ENCODE measurements at regions not wholly inside any gene's neighbourhood (a gene's known extent, or its start where the extent isn't known, plus 50 kb on each side); places are given as distances from the start of the nearest gene placed in this dataset.

GRCh38 chr1:89459081-89459480, 65.5 kb upstream of the LRRC8B start:
- no peaks in the 10 kb centered on the region for H4K20me1 ChIP-seq (replicated peaks; ENCODE audit: control insufficient read depth, insufficient read depth, low read length)
- H3K79me2 ChIP-seq (ENCODE audit: control insufficient read depth, insufficient read depth, low read length), result no peaks in the 10 kb centered on the region
- intact Hi-C loops (cut with micrococcal nuclease), result loop anchor here (10.0 kb wide), 1 partner anchor 104 kb away; no protein-coding TSS in a partner anchor
- no peaks in the 10 kb centered on the region for H3K36me3 ChIP-seq (ENCODE audit: control insufficient read depth, insufficient read depth, low read length)
- no peaks in the 10 kb centered on the region for H3K4me1 ChIP-seq (replicated peaks in 1 of 2; ENCODE audit: control insufficient read depth in 2 of 2, insufficient read depth in 2 of 2, low read length in 2 of 2)
- no peaks in the 10 kb centered on the region; a peak in 1 of 5 replicates for H3K27me3 ChIP-seq (ENCODE audit: control insufficient read depth in 2 of 2, insufficient read depth in 2 of 2, low read length in 2 of 2)
- no peak for FAIRE-seq
- no peaks in the 10 kb centered on the region for H3K9me1 ChIP-seq (ENCODE audit: control insufficient read depth, insufficient read depth, low read length)
- TF ChIP-seq NFATC3 (IDR thresholded peaks at IDR 0.05), result no peak
- no peak for TF ChIP-seq RHOXF2B (CRISPR knock-in tag; conservative IDR thresholded peaks at IDR 0.05)
- no peak for TF ChIP-seq RERE (CRISPR knock-in tag; IDR thresholded peaks at IDR 0.05; ENCODE audit: borderline replicate concordance)
- no peak for TF ChIP-seq PHB2 (IDR thresholded peaks at IDR 0.05; ENCODE audit: low read depth)
- TF ChIP-seq TAL1 (IDR thresholded peaks at IDR 0.05), result no peak
- no peak for TF ChIP-seq ZNF764 (CRISPR knock-in tag; IDR thresholded peaks at IDR 0.05; ENCODE audit: low read depth)
- TF ChIP-seq KDM1A (IDR thresholded peaks at IDR 0.05), result no peak
- TF ChIP-seq POLR3G (IDR thresholded peaks at IDR 0.05; ENCODE audit: extremely low read depth, insufficient read length, insufficient replicate concordance), result no peak
- 0% methylated on average over 2 of the region's 2 CpGs for WGBS (ENCODE audit: insufficient coverage, low coverage, missing lambda C conversion rate)
- H3K4me3 ChIP-seq, result no peak overlapping the region
- ChIA-PET CTCF (ENCODE audit: low intra/inter-chr PET ratio) (no interaction called here), POLR2A (interaction anchor here (0.7 kb wide), 1 partner anchor 71 kb away, joined by 4 read pairs; no protein-coding TSS in a partner anchor)
- H2AFZ ChIP-seq (ENCODE audit: low read depth, low read length), result no peak overlapping the region
- no peak overlapping the region for H3K4me2 ChIP-seq (ENCODE audit: insufficient read depth, low read length)
- H3K9me3 ChIP-seq (replicated peaks; ENCODE audit: control insufficient read depth, insufficient read depth, low read depth, low read length), result no peaks in the 10 kb centered on the region
- DNase-seq (ENCODE audit: extremely low read depth in 1 of 4, low spot score in 3 of 4), result no peak
- in situ Hi-C loops (cut with MboI), result no loop called here
- ATAC-seq, result no peak
- H3K27ac ChIP-seq (ENCODE audit: extremely low read depth, low read depth, low read length), result no peak overlapping the region
- H3K9ac ChIP-seq (ENCODE audit: insufficient read depth in 1 of 2, low read depth in 2 of 2, low read length in 2 of 2), result no peak overlapping the region
- no TSS peak for BruUV-seq (replicated peaks)

Data from K562 (cell line).